HG02798 (cell line): ENCODE measurements at regions not wholly inside any gene's neighbourhood (a gene's known extent, or its start where the extent isn't known, plus 50 kb on each side); places are given as distances from the start of the nearest gene placed in this dataset.

Experiments
- ATAC-seq: cut with Tn5 transposase; IDR thresholded peaks from one replicate; pipeline ENCODE4 v1.9.1; 2021; ENCODE audit warnings: mild to moderate bottlenecking; ENCODE audit not compliant: unreplicated experiment, poor library complexity

- ATAC-seq = peak; percentile 56
Measured at GRCh38 chr12:124391340-124392261, 96.7 kb downstream of the RFLNA start.

GRCh38 chr12:124390442-124391097, 95.7 kb downstream of the RFLNA start:
- no peak for ATAC-seq

- ATAC-seq = no peak
Measured at GRCh38 chr12:124389725-124390441, 95.0 kb downstream of the RFLNA start.

- no peak for ATAC-seq
Measured at GRCh38 chr12:124389138-124389724, 94.3 kb downstream of the RFLNA start.

GRCh38 chr12:124388679-124389137, 93.8 kb downstream of the RFLNA start:
- no peak for ATAC-seq

GRCh38 chr12:124388038-124388671, 93.3 kb downstream of the RFLNA start:
- no peak for ATAC-seq

- no peak for ATAC-seq
Measured at GRCh38 chr12:124387528-124387911, 92.6 kb downstream of the RFLNA start.

- no peak for ATAC-seq
Measured at GRCh38 chr12:124386661-124387527, 92.0 kb downstream of the RFLNA start.

- no peak for ATAC-seq
Measured at GRCh38 chr12:124386059-124386458, 91.2 kb downstream of the RFLNA start.

- no peak for ATAC-seq
Measured at GRCh38 chr12:124385219-124385969, 90.5 kb downstream of the RFLNA start.

- no peak for ATAC-seq
Measured at GRCh38 chr12:124384299-124384894, 89.5 kb downstream of the RFLNA start.

- ATAC-seq = no peak
Measured at GRCh38 chr12:124383028-124383427, 88.1 kb downstream of the RFLNA start.

GRCh38 chr12:124381456-124382296, 86.8 kb downstream of the RFLNA start:
- ATAC-seq = no peak

GRCh38 chr12:124380796-124381455, 86.0 kb downstream of the RFLNA start:
- ATAC-seq = no peak

- no peak for ATAC-seq
Measured at GRCh38 chr12:124379938-124380754, 85.3 kb downstream of the RFLNA start.
